22Rv1 (cell line): ENCODE measurements at regions not wholly inside any gene's neighbourhood (a gene's known extent, or its start where the extent isn't known, plus 50 kb on each side); places are given as distances from the start of the nearest gene placed in this dataset.

Experiments used
- H3K27ac ChIP-seq: fragments of 450-650 bp; 2 replicates; pipeline ENCODE4 v1.5.1; 2017
- CTCF ChIP-seq: fragments of 450-650 bp; IDR thresholded peaks from 2 replicates; pipeline ENCODE4 v1.5.1; 2017; ENCODE audit warnings: mild to moderate bottlenecking
- ZFX ChIP-seq: fragments of 450-650 bp; IDR thresholded peaks from 2 replicates; pipeline ENCODE4 v1.6.1; 2017; ENCODE audit warnings: antibody characterized with exemption, borderline replicate concordance

GRCh38 chr15:38163658-38164057 lies 89.0 kb upstream of the SPRED1 start:
- peak overlapping the region; percentile 62 for H3K27ac ChIP-seq
- no peak for TF ChIP-seq ZFX
- TF ChIP-seq CTCF: no peak

- peak overlapping the region; percentile 62 for H3K27ac ChIP-seq
- TF ChIP-seq CTCF (no peak), ZFX (no peak)
Observed at GRCh38 chr15:38164061-38164460, 88.6 kb upstream of the SPRED1 start.

- no peak overlapping the region for H3K27ac ChIP-seq
- TF ChIP-seq ZFX (no peak), CTCF (no peak)
Observed at GRCh38 chr15:38164507-38164906, 88.1 kb upstream of the SPRED1 start.

DNA sequence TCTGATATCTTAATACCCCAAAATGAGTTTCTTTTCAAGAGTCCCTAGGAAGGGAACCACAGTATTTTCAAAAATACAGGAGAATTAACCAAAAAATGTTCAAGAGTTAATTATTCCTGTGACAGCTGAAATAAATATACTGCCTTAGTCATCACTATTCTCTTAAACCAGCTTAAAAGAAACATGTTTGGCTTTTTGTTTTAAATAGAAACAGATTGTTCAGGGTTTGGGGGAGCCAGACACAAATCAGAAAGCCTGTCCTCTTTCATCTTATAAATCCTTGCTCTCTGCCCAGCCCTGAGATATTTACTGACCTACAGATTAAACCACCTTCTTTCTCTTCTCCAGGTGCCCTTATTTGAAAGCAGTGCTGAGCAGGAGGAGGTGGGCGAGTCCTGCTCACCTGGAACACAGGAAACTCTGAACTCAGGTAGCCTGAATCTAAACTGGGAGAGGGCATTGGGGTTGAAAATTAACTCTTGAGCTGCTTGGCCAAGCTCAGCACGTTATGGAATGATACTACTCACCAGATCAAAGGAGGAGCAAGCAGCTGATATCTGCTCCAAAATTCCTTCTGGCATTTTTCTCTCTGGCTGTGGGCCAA lies 84.1 kb upstream of the SPRED1 start:
- H3K27ac ChIP-seq: no peak overlapping the region

DNA sequence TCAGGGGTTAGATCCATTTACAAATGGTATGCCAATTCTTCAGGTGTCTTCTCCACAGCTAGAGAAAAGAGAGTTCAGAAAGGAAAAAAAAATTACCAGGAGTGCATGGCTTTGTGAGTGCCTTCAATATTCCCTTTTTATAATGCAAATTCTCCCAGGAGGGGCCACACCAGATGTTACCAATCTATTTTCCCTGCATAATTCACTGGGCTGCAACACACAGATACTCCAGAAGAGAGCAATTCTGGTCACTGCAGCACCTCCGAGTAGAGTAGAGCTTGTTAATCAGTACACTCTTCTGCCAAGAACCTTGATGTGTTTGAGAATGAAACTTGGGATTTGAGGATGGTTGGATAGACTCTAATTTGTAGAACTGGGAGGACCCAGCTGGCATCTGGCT lies 80.7 kb upstream of the SPRED1 start:
- TF ChIP-seq ZFX: no peak
- TF ChIP-seq CTCF: no peak
- no peak overlapping the region for H3K27ac ChIP-seq

More for the DNA sequence above, 84.1 kb upstream of the SPRED1 start:
- TF ChIP-seq CTCF: no peak
- no peak for TF ChIP-seq ZFX

DNA sequence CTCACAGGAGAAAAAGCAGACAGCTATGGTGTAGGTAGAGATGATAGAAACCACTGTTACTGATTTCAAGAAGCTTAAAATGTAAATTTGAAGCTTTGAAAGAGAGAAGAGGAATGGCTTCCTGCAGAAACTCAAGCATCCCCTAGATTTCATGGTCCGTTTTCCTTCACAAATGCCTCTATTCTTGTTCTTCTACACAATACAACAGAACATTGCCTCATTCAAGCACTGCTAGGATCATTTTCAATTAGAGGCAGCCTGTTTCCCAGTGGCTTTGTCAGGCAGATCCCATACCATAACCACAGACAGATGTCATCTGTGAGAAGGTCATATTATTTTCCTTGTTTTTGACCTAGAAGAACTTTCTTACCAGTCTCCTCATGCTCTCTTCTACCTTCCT lies 77.9 kb upstream of the SPRED1 start:
- no peak for TF ChIP-seq CTCF
- TF ChIP-seq ZFX: no peak

GRCh38 chr15:38176155-38176554 lies 76.5 kb upstream of the SPRED1 start:
- no peak overlapping the region for H3K27ac ChIP-seq
- no peak for TF ChIP-seq ZFX

More for the DNA sequence above, 77.9 kb upstream of the SPRED1 start:
- H3K27ac ChIP-seq: no peak overlapping the region

DNA sequence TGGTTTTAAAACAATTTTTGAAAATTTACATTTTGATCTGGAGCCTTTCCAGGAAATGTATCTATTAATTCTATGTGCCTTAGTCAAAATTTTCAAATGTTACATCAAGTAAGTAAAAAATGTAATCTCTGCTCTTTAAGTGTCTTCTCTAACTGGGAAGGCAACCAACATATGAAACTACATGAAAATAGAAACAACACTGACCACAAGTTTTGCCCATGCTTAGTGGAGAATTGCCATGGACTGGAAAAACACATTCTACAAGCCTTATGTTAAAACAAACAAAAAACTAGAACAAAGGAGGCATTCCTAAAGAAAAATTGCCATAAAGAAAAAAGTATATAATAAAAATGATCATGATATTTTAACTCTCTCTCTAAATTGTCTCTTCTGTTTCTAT lies 75.9 kb upstream of the SPRED1 start:
- TF ChIP-seq CTCF: no peak
- TF ChIP-seq ZFX: no peak
- no peak overlapping the region for H3K27ac ChIP-seq
